Neuronal stem cell (in vitro differentiated cells): ENCODE measurements at regions not wholly inside any gene's neighbourhood (a gene's known extent, or its start where the extent isn't known, plus 50 kb on each side); places are given as distances from the start of the nearest gene placed in this dataset.
A peak's percentile ranks its signal among the peaks of the same experiment; 100 is the strongest.

Experiments
- DNase-seq: peaks from one replicate; pipeline ENCODE4 v3.0.0-alpha.2; 2013; ENCODE audit warnings: low spot score
- H2AFZ ChIP-seq: one replicate; pipeline ENCODE4 v1.6.1; 2013; ENCODE audit warnings: mild to moderate bottlenecking, low read length, inconsistent platforms
- H2AK5ac ChIP-seq: 2 replicates; pipeline ENCODE4 v1.6.1; 2013; ENCODE audit warnings: low read depth, mild to moderate bottlenecking, inconsistent platforms, low read length, moderate library complexity, mixed read lengths
- H2BK120ac ChIP-seq: 2 replicates; pipeline ENCODE4 v1.6.1; 2013; ENCODE audit warnings: low read depth, mild to moderate bottlenecking, inconsistent platforms, low read length, moderate library complexity, mixed read lengths
- H2BK12ac ChIP-seq: one replicate; pipeline ENCODE4 v1.6.1; 2013; ENCODE audit warnings: low read length, inconsistent platforms
- H2BK15ac ChIP-seq: 2 replicates; pipeline ENCODE4 v1.6.1; 2013; ENCODE audit warnings: mild to moderate bottlenecking, low read length, inconsistent platforms, mixed read lengths
- H2BK5ac ChIP-seq: one replicate; pipeline ENCODE4 v1.6.1; 2013; ENCODE audit warnings: inconsistent platforms, mild to moderate bottlenecking, low read length, moderate library complexity
- H3K14ac ChIP-seq: one replicate; pipeline ENCODE4 v1.6.1; 2013; ENCODE audit warnings: low read length, inconsistent platforms
- H3K18ac ChIP-seq: 2 replicates; pipeline ENCODE4 v1.6.1; 2013; ENCODE audit warnings: low read length, inconsistent platforms
- H3K23ac ChIP-seq: 2 replicates; pipeline ENCODE4 v1.6.1; 2013; ENCODE audit warnings: low read depth, mild to moderate bottlenecking, mixed read lengths, low read length, inconsistent platforms; ENCODE audit not compliant: poor library complexity
- H3K27ac ChIP-seq: replicated peaks from 3 replicates; pipeline ENCODE4 v1.5.1; 2013; ENCODE audit warnings: low read length, inconsistent platforms
- H3K27me3 ChIP-seq, 3 experiments: 2 replicates each; pipeline ENCODE4 v1.6.1; 2013; ENCODE audit warnings: low read length in 3 of 3, mild to moderate bottlenecking in 2 of 3, inconsistent platforms in 1 of 3, low read depth in 1 of 3, mixed read lengths in 1 of 3, moderate library complexity in 1 of 3; ENCODE audit not compliant: control insufficient read depth in 3 of 3, insufficient read depth in 3 of 3
- H3K36me3 ChIP-seq, 2 donors: replicated peaks in 1 of 2; 2 replicates each; pipeline ENCODE4 v1.6.1; 2013; ENCODE audit warnings: low read length in 2 of 2; ENCODE audit not compliant: control insufficient read depth in 2 of 2, insufficient read depth in 2 of 2
- H3K4ac ChIP-seq: 2 replicates; pipeline ENCODE4 v1.6.1; 2013; ENCODE audit warnings: inconsistent platforms, mild to moderate bottlenecking, low read length, moderate library complexity
- H3K4me1 ChIP-seq, 2 donors: 1 replicate in 1 of 2; 2 replicates in 1 of 2; pipeline ENCODE4 v1.6.1; 2013; ENCODE audit warnings: low read length in 2 of 2, low read depth in 1 of 2; ENCODE audit not compliant: control insufficient read depth in 2 of 2, insufficient read depth in 1 of 2
- H3K4me2 ChIP-seq: one replicate; pipeline ENCODE4 v1.6.1; 2013; ENCODE audit warnings: mild to moderate bottlenecking, low read length, inconsistent platforms; ENCODE audit not compliant: insufficient read depth, poor library complexity, severe bottlenecking
- H3K4me3 ChIP-seq, 2 donors: 2 replicates each; pipeline ENCODE4 v1.5.1; 2013; ENCODE audit warnings: low read length in 2 of 2, mild to moderate bottlenecking in 2 of 2, inconsistent platforms in 1 of 2, moderate library complexity in 1 of 2
- H3K79me1 ChIP-seq: one replicate; pipeline ENCODE4 v1.6.1; 2013; ENCODE audit warnings: low read depth, mild to moderate bottlenecking, inconsistent platforms, low read length, moderate library complexity
- H3K9ac ChIP-seq: one replicate; pipeline ENCODE4 v1.6.1; 2013; ENCODE audit warnings: mild to moderate bottlenecking, low read depth, low read length, inconsistent platforms; ENCODE audit not compliant: poor library complexity
- H3K9me3 ChIP-seq, 2 donors: replicated peaks in 1 of 2; 2 replicates each; pipeline versions ENCODE3 to v1.6.1; 2013; ENCODE audit warnings: low read length in 2 of 2, mild to moderate bottlenecking in 2 of 2, inconsistent platforms in 1 of 2, low read depth in 1 of 2, mixed read lengths in 1 of 2, moderate library complexity in 1 of 2; ENCODE audit not compliant: control insufficient read depth in 2 of 2, insufficient read depth in 1 of 2
- H4K8ac ChIP-seq: one replicate; pipeline ENCODE4 v1.6.1; 2013; ENCODE audit warnings: low read depth, mild to moderate bottlenecking, inconsistent platforms, low read length, moderate library complexity
- H4K91ac ChIP-seq: one replicate; pipeline ENCODE4 v1.6.1; 2013; ENCODE audit warnings: low read length, low read depth, mild to moderate bottlenecking, inconsistent platforms; ENCODE audit not compliant: poor library complexity
- WGBS, 2 donors: extraction: QIAGEN DNeasy Blood & Tissue Kit; methylation state at CpG; one replicate each; pipeline ENCODE4 v1.1.7; 2013; ENCODE audit warnings: missing lambda C conversion rate in 2 of 2, mixed read lengths in 1 of 2; ENCODE audit not compliant: insufficient read length in 2 of 2, insufficient replicate concordance in 1 of 2; ENCODE audit errors: extremely low coverage in 2 of 2; 5-methylcytosine and 5-hydroxymethylcytosine counted together

DNA sequence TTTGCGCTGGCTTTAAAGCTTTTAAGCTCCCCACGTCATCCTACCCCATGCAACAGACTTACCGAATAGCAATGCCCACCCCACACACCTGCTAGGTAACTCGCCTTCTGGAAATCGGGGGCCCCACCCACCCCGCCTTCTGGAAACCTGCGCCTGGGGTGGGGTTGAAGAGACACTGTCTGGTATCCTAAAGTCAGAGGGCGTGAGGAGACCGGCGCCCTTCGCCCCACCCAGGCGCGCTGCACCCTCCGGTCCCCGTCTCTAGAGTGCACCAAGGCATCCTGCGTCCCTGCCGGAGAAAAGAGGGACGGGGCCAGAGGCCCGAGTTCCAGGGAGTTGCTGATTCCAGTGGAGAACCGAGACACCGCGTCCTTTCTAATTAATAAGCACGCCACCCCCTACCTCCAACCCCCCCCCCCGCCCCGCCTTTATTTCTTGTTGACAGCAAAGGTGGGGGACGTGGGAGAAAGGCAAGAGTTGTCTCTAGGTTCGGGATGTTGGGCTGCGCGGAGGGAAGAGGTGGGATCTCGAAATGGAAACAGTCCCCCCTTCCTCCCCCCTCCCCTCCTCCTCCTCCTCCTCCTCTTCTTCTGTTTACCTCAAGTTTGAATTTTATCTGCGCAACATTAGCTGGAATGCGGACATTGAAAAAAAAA lies 220.9 kb upstream of the MKLN1 start:
- H2AK5ac ChIP-seq: no peak overlapping the region
- H3K4me3 ChIP-seq: peak overlapping the region; percentile 64 to 85
- H3K27ac ChIP-seq: no peak overlapping the region
- H3K23ac ChIP-seq: no peak overlapping the region
- WGBS, 2 donors: no CpG with 5 or more reads among the region's 32 CpGs
- H3K4me2 ChIP-seq: peak overlapping the region; percentile 97
- no peaks in the 10 kb centered on the region for H3K36me3 ChIP-seq
- peak; percentile 24 for DNase-seq
- H2BK12ac ChIP-seq: no peak overlapping the region
- H2BK120ac ChIP-seq: no peak overlapping the region
- peaks cover 0 to 32% (median 24%) of the 10 kb centered on the region in 3 experiments for H3K27me3 ChIP-seq
- H3K18ac ChIP-seq: no peak overlapping the region
- peak overlapping the region; percentile 94 for H2AFZ ChIP-seq
- no peak overlapping the region for H4K91ac ChIP-seq
- no peak overlapping the region for H3K9ac ChIP-seq
- H2BK15ac ChIP-seq: no peak overlapping the region
- no peaks in the 10 kb centered on the region for H3K79me1 ChIP-seq
- H3K4me1 ChIP-seq: peaks cover 13 to 35% of the 10 kb centered on the region in 2 donors
- H3K9me3 ChIP-seq: no peaks in the 10 kb centered on the region
- H4K8ac ChIP-seq: no peak overlapping the region
- peak overlapping the region; percentile 72 for H2BK5ac ChIP-seq
- no peak overlapping the region for H3K4ac ChIP-seq
- no peak overlapping the region for H3K14ac ChIP-seq

GRCh38 chr7:131107337-131108211 lies 220.1 kb upstream of the MKLN1 start:
- Histone ChIP-seq H2AFZ (peak overlapping the region; percentile 94), H3K27me3 (peaks cover 0 to 32% (median 26%) of the 10 kb centered on the region in 3 experiments), H3K36me3 (no peaks in the 10 kb centered on the region), H2BK12ac (no peak overlapping the region), H3K4ac (no peak overlapping the region), H3K14ac (no peak overlapping the region), H3K23ac (peak overlapping the region; percentile 39), H3K9me3 (no peaks in the 10 kb centered on the region), H3K9ac (peak overlapping the region; percentile 65), H4K8ac (no peak overlapping the region), H3K18ac (peak overlapping the region; percentile 86), H3K79me1 (no peaks in the 10 kb centered on the region), H2BK15ac (no peak overlapping the region), H3K27ac (no peak overlapping the region), H2BK120ac (no peak overlapping the region), H2BK5ac (peak overlapping the region; percentile 72), H3K4me2 (peak overlapping the region; percentile 97), H3K4me3 (peak overlapping the region; percentile 64 to 85), H2AK5ac (no peak overlapping the region), H3K4me1 (peaks cover 13 to 35% of the 10 kb centered on the region in 2 donors), H4K91ac (no peak overlapping the region)
- no CpG with 5 or more reads among the region's 63 CpGs for WGBS, 2 donors
- DNase-seq: peak; percentile 39

DNA sequence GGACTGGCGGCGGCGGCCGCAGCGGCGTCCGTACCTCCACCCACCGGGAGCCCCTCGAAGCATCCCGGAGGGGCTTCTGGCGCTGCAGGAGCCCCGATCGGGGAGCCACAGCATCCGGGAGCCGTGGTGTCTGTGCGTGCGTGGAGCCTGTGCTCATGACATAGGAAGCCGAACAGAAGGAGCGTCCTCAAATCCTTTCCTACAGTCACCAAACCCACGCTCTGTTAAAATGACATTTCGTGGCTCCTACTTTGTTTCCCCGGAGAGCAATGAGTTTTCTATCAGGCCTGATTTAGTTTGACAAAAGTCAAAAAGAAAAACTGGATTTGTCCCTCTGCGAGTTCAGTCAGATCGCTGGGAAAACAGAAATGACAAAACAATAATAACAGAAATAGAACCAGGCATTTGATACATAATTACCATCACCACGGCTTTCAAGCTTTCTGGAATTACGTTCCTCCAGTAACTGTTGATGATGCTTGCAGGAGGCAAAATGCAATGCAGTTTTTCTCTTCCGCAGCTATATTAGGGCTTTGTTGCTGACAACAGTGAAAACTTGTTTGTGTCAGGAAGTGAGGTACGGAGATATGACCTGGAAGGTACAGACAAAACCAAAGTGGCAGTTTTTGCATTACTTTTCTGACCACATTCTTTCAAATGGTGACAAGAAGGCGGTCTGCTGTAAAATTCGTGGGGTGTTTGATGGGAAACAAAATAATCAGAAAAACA lies 219.3 kb upstream of the MKLN1 start:
- Histone ChIP-seq H3K27ac (no peak overlapping the region), H3K9ac (no peak overlapping the region), H3K18ac (no peak overlapping the region), H2BK120ac (no peak overlapping the region), H3K36me3 (no peaks in the 10 kb centered on the region), H3K9me3 (no peaks in the 10 kb centered on the region), H4K91ac (no peak overlapping the region), H2BK15ac (no peak overlapping the region), H3K4me3 (peak overlapping the region; percentile 64 to 85), H3K23ac (no peak overlapping the region), H2BK5ac (no peak overlapping the region), H3K4me2 (peak overlapping the region; percentile 97), H2AFZ (peak overlapping the region; percentile 94), H3K79me1 (no peaks in the 10 kb centered on the region), H4K8ac (no peak overlapping the region), H3K14ac (no peak overlapping the region), H3K4ac (no peak overlapping the region), H3K4me1 (peaks cover 13 to 35% of the 10 kb centered on the region in 2 donors), H2AK5ac (no peak overlapping the region), H3K27me3 (peaks cover 0 to 32% (median 31%) of the 10 kb centered on the region in 3 experiments), H2BK12ac (no peak overlapping the region)
- no CpG with 5 or more reads among the region's 30 CpGs for WGBS, 2 donors
- no peak for DNase-seq
